Aorta (tissue), 5 donors: ENCODE measurements at regions not wholly inside any gene's neighbourhood (a gene's known extent, or its start where the extent isn't known, plus 50 kb on each side); places are given as distances from the start of the nearest gene placed in this dataset.

Experiments used
- ATAC-seq: fragments of 200-7000 bp; cut with Tn5 transposase; one replicate; pipeline ENCODE4 v1.9.1; 2022; ENCODE audit warnings: moderate library complexity; ENCODE audit not compliant: low FRiP score
- DNase-seq, 2 donors: peaks; one replicate each; pipeline ENCODE4 v3.0.0-alpha.2; 2020
- H3K27ac ChIP-seq, 2 donors: one replicate each; pipeline ENCODE4 v1.5.1; 2013; ENCODE audit warnings: low read length in 2 of 2, mild to moderate bottlenecking in 2 of 2, moderate library complexity in 2 of 2, control low read depth in 1 of 2, inconsistent platforms in 1 of 2, low read depth in 1 of 2
- H3K27me3 ChIP-seq, 2 donors: one replicate each; pipeline ENCODE4 v1.6.1; 2013; ENCODE audit warnings: control low read depth in 1 of 2, low read length in 1 of 2, mild to moderate bottlenecking in 1 of 2, moderate library complexity in 1 of 2; ENCODE audit not compliant: insufficient read depth in 2 of 2, control insufficient read depth in 1 of 2
- H3K36me3 ChIP-seq, 2 donors: one replicate each; pipeline ENCODE4 v1.6.1; 2013; ENCODE audit warnings: control low read depth in 1 of 2, low read length in 1 of 2, mild to moderate bottlenecking in 1 of 2; ENCODE audit not compliant: insufficient read depth in 2 of 2, control insufficient read depth in 1 of 2
- H3K4me1 ChIP-seq, 2 donors: one replicate each; pipeline ENCODE4 v1.6.1; 2013; ENCODE audit warnings: low read length in 2 of 2, control low read depth in 1 of 2, mild to moderate bottlenecking in 1 of 2, moderate library complexity in 1 of 2; ENCODE audit not compliant: insufficient read depth in 2 of 2, control insufficient read depth in 1 of 2
- H3K4me3 ChIP-seq, 2 donors: one replicate each; pipeline ENCODE4 v1.5.1; 2013; ENCODE audit warnings: low read length in 2 of 2, control low read depth in 1 of 2, mild to moderate bottlenecking in 1 of 2
- H3K9me3 ChIP-seq: one replicate; pipeline ENCODE4 v1.6.1; 2013; ENCODE audit warnings: mild to moderate bottlenecking, low read length; ENCODE audit not compliant: control insufficient read depth
- WGBS, 2 donors: extraction: QIAGEN DNeasy Blood & Tissue Kit; methylation state at CpG; one replicate each; pipeline ENCODE4 v1.1.7; 2013; 5-methylcytosine and 5-hydroxymethylcytosine counted together
- intact Hi-C, 2 donors: fragments of 100-400 bp; cut with DNase I; formaldehyde crosslinking; loops; one replicate each; pipeline versions ENCODE4 v1.14.2 to v1.15.0; 2022
- donor health status: healthy with polysubstance abuse.
- donor health status: Bipolar disorder and iron deficiency.
- donor health status: DM: no; HTN: no; CAD: no.
- donor health status: DM: no; HTN: no; CAD: no.
- donor health status: DM: yes; HTN: yes; CAD: no.

GRCh38 chr7:84447636-84448293, 253.2 kb upstream of the SEMA3A start:
- peak; percentile 22 for ATAC-seq
- peaks cover 0 to 1% of the 10 kb centered on the region in 2 donors for H3K27me3 ChIP-seq
- no peak overlapping the region for H3K4me3 ChIP-seq
- H3K27ac ChIP-seq, result no peak overlapping the region
- no peaks in the 10 kb centered on the region for H3K36me3 ChIP-seq
- intact Hi-C loops, result no loop called here
- H3K9me3 ChIP-seq, result no peaks in the 10 kb centered on the region
- H3K4me1 ChIP-seq, result no peaks in the 10 kb centered on the region
- DNase-seq, result peak in 1 of 2 donors; percentile 63
- 94 to 95% methylated on average over 17 of the region's 17 CpGs for WGBS, 2 donors

- H3K27ac ChIP-seq, result no peak overlapping the region
- H3K27me3 ChIP-seq, result no peaks in the 10 kb centered on the region
- no peaks in the 10 kb centered on the region for H3K36me3 ChIP-seq
- ATAC-seq (no peak), DNase-seq (peak in 1 of 2 donors; percentile 62)
- H3K9me3 ChIP-seq, result no peaks in the 10 kb centered on the region
- H3K4me3 ChIP-seq, result no peak overlapping the region
- WGBS, 2 donors, result 95 to 96% methylated on average over 14 of the region's 14 CpGs
- H3K4me1 ChIP-seq, result no peaks in the 10 kb centered on the region
- intact Hi-C loops, result no loop called here
Observed at GRCh38 chr7:84446991-84447480, 252.4 kb upstream of the SEMA3A start.

GRCh38 chr7:84425702-84426259, 231.2 kb upstream of the SEMA3A start:
- Histone ChIP-seq H3K27me3 (no peaks in the 10 kb centered on the region), H3K4me1 (no peaks in the 10 kb centered on the region), H3K27ac (no peak overlapping the region), H3K36me3 (no peaks in the 10 kb centered on the region), H3K4me3 (no peak overlapping the region), H3K9me3 (no peaks in the 10 kb centered on the region)
- intact Hi-C loops, result no loop called here
- DNase-seq, result no peak
- WGBS, 2 donors, result 61 to 64% methylated on average over 5 of the region's 5 CpGs
- ATAC-seq, result no peak

GRCh38 chr7:84422790-84423189, 228.2 kb upstream of the SEMA3A start:
- intact Hi-C loops, result no loop called here
- no peak for ATAC-seq

GRCh38 chr7:84412161-84412969, 217.8 kb upstream of the SEMA3A start:
- DNase-seq, result no peak
- no peaks in the 10 kb centered on the region for H3K36me3 ChIP-seq
- 54 to 57% methylated on average over 2 of the region's 2 CpGs for WGBS, 2 donors
- no peaks in the 10 kb centered on the region for H3K4me1 ChIP-seq
- H3K4me3 ChIP-seq, result no peak overlapping the region
- no peak overlapping the region for H3K27ac ChIP-seq
- no peaks in the 10 kb centered on the region for H3K27me3 ChIP-seq
- intact Hi-C loops, result no loop called here
- no peak for ATAC-seq
- no peaks in the 10 kb centered on the region for H3K9me3 ChIP-seq

More at GRCh38 chr7:84422790-84423189, 228.2 kb upstream of the SEMA3A start:
- H3K27ac ChIP-seq, result no peak overlapping the region
- H3K4me3 ChIP-seq, result no peak overlapping the region
- no peak for DNase-seq
- no peaks in the 10 kb centered on the region for H3K4me1 ChIP-seq
- H3K9me3 ChIP-seq, result peaks cover 2% of the 10 kb centered on the region
- no peaks in the 10 kb centered on the region for H3K36me3 ChIP-seq
- H3K27me3 ChIP-seq, result no peaks in the 10 kb centered on the region

GRCh38 chr7:84399661-84400060, 205.1 kb upstream of the SEMA3A start:
- H3K9me3 ChIP-seq, result peaks cover 2% of the 10 kb centered on the region
- H3K36me3 ChIP-seq, result no peaks in the 10 kb centered on the region
- intact Hi-C loops, result no loop called here
- no peaks in the 10 kb centered on the region for H3K4me1 ChIP-seq
- ATAC-seq (no peak), DNase-seq (no peak)
- no peaks in the 10 kb centered on the region for H3K27me3 ChIP-seq
- no peak overlapping the region for H3K4me3 ChIP-seq
- no peak overlapping the region for H3K27ac ChIP-seq
- 33 to 41% methylated on average over 1 of the region's 1 CpG for WGBS, 2 donors

GRCh38 chr7:84394219-84394618, 199.6 kb upstream of the SEMA3A start:
- H3K36me3 ChIP-seq, result no peaks in the 10 kb centered on the region
- no peaks in the 10 kb centered on the region for H3K27me3 ChIP-seq
- DNase-seq, result no peak
- ATAC-seq, result no peak
- no peak overlapping the region for H3K4me3 ChIP-seq
- intact Hi-C loops, result no loop called here
- H3K9me3 ChIP-seq, result no peaks in the 10 kb centered on the region
- H3K27ac ChIP-seq, result no peak overlapping the region
- no peaks in the 10 kb centered on the region for H3K4me1 ChIP-seq

GRCh38 chr7:84393786-84394185, 199.2 kb upstream of the SEMA3A start:
- H3K27ac ChIP-seq, result no peak overlapping the region
- no peaks in the 10 kb centered on the region for H3K36me3 ChIP-seq
- no peaks in the 10 kb centered on the region for H3K9me3 ChIP-seq
- no peak overlapping the region for H3K4me3 ChIP-seq
- no peaks in the 10 kb centered on the region for H3K4me1 ChIP-seq
- intact Hi-C loops, result no loop called here
- no peak for DNase-seq
- no peaks in the 10 kb centered on the region for H3K27me3 ChIP-seq
- no peak for ATAC-seq

- ATAC-seq, result no peak
- Histone ChIP-seq H3K9me3 (no peaks in the 10 kb centered on the region), H3K27ac (no peak overlapping the region), H3K36me3 (no peaks in the 10 kb centered on the region), H3K4me1 (no peaks in the 10 kb centered on the region), H3K27me3 (no peaks in the 10 kb centered on the region), H3K4me3 (no peak overlapping the region)
- 76% methylated on average over 3 of the region's 3 CpGs for WGBS, 2 donors
- no peak for DNase-seq
- intact Hi-C loops, result no loop called here
Observed at GRCh38 chr7:84390845-84391244, 196.3 kb upstream of the SEMA3A start.
